ENCODE measurements at regions not wholly inside any gene's neighbourhood (a gene's known extent, or its start where the extent isn't known, plus 50 kb on each side); places are given as distances from the start of the nearest gene placed in this dataset.

- TF ChIP-seq ZBTB33 (IDR thresholded peaks at IDR 0.05; ENCODE audit: borderline replicate concordance, low read depth) (no peak), RXRA (IDR thresholded peaks at IDR 0.05; ENCODE audit: borderline replicate concordance, low read depth) (no peak), GATA2 (CRISPR knock-in tag; IDR thresholded peaks at IDR 0.05) (no peak), EP300 (IDR thresholded peaks at IDR 0.05; ENCODE audit: borderline replicate concordance in 1 of 2, low read depth in 1 of 2, low read length in 1 of 2) (no peak), FOXJ3 (CRISPR knock-in tag; IDR thresholded peaks at IDR 0.05) (no peak), TCF12 (IDR thresholded peaks at IDR 0.05) (no peak), USF1 (IDR thresholded peaks at IDR 0.05; ENCODE audit: borderline replicate concordance, low read depth) (no peak), MEF2A (IDR thresholded peaks at IDR 0.05; ENCODE audit: borderline replicate concordance, low read depth) (no peak)
These were observed 153.4 kb downstream of the SIPA1L2 start (continued) for GRCh38 chr1:232476538-232476950.

- no peak overlapping the region for H3K4me2 ChIP-seq
- H2AFZ ChIP-seq (ENCODE audit: low read depth), result no peak overlapping the region
- no peak overlapping the region for H3K4me3 ChIP-seq (ENCODE audit: low read depth in 2 of 2, low read length in 1 of 2)
- no peak for DNase-seq
- H3K79me2 ChIP-seq (ENCODE audit: insufficient read depth), result no peaks in the 10 kb centered on the region
- H3K9ac ChIP-seq, result no peak overlapping the region
- POLR2A ChIA-PET, result no interaction called here
- H3F3A ChIP-seq (replicated peaks; ENCODE audit: insufficient read depth), result peaks cover 3% of the 10 kb centered on the region
- 76% methylated on average over 3 of the region's 3 CpGs for WGBS (ENCODE audit: low lambda C conversion rate)
- H3K27me3 ChIP-seq (ENCODE audit: insufficient read depth), result no peaks in the 10 kb centered on the region
- H4K20me1 ChIP-seq (ENCODE audit: insufficient read depth), result no peaks in the 10 kb centered on the region
- H3K9me3 ChIP-seq, result no peaks in the 10 kb centered on the region
- H3K27ac ChIP-seq (ENCODE audit: low read depth in 2 of 2, low read length in 1 of 2), result no peak overlapping the region
- TF ChIP-seq EP300 (IDR thresholded peaks at IDR 0.05; ENCODE audit: borderline replicate concordance in 1 of 2, low read depth in 1 of 2, low read length in 1 of 2), result no peak
- TF ChIP-seq RCOR1 (IDR thresholded peaks at IDR 0.05; ENCODE audit: low read length), result no peak
- TF ChIP-seq FOSL2 (IDR thresholded peaks at IDR 0.05; ENCODE audit: borderline replicate concordance, low read depth), result no peak
- no peak for TF ChIP-seq RXRA (IDR thresholded peaks at IDR 0.05; ENCODE audit: borderline replicate concordance, low read depth)
- no peak for TF ChIP-seq REST (IDR thresholded peaks at IDR 0.05; ENCODE audit: low read depth, low read length)
- TF ChIP-seq EZH2phosphoT487 (IDR thresholded peaks at IDR 0.05; ENCODE audit: borderline replicate concordance, low read depth), result no peak
- TF ChIP-seq SIN3A (IDR thresholded peaks at IDR 0.05; ENCODE audit: borderline replicate concordance, low read depth, low read length), result no peak
- no peak for TF ChIP-seq PBX3 (IDR thresholded peaks at IDR 0.05)
- TF ChIP-seq TAF1 (IDR thresholded peaks at IDR 0.05; ENCODE audit: borderline replicate concordance, low read depth, low read length), result no peak
- TF ChIP-seq CHD2 (IDR thresholded peaks at IDR 0.05; ENCODE audit: low read length, partially characterized antibody), result no peak
- TF ChIP-seq FOXJ3 (CRISPR knock-in tag; IDR thresholded peaks at IDR 0.05), result no peak
- no peak for TF ChIP-seq MAX (IDR thresholded peaks at IDR 0.05; ENCODE audit: low read depth)
- TF ChIP-seq ELF1 (IDR thresholded peaks at IDR 0.05), result no peak
- TF ChIP-seq GATA2 (CRISPR knock-in tag; IDR thresholded peaks at IDR 0.05), result no peak
- no peak for TF ChIP-seq ZBTB33 (IDR thresholded peaks at IDR 0.05; ENCODE audit: borderline replicate concordance, low read depth)
- no peak for TF ChIP-seq NFIC (IDR thresholded peaks at IDR 0.05; ENCODE audit: borderline replicate concordance)
- peaks cover 0 to 5% of the 10 kb centered on the region in 2 experiments for H3K36me3 ChIP-seq (replicated peaks in 1 of 2; ENCODE audit: control insufficient read depth in 1 of 2, insufficient read depth in 2 of 2, low read length in 1 of 2)
- CTCF ChIA-PET, result interaction anchor here (0.6 kb wide), 1 partner anchor 589 kb away, joined by 3 read pairs; no protein-coding TSS in a partner anchor
- H3K9me2 ChIP-seq, result no peaks in the 10 kb centered on the region
- no peaks in the 10 kb centered on the region; a peak in 2 of 4 replicates for H3K4me1 ChIP-seq (ENCODE audit: control insufficient read depth in 1 of 2, insufficient read depth in 2 of 2, low read depth in 1 of 2, low read length in 1 of 2)
These were observed 155.1 kb downstream of the SIPA1L2 start for GRCh38 chr1:232474826-232475225.

Data from SK-N-SH (cell line).